Fibroblast of pulmonary artery (primary cell): ENCODE measurements at regions not wholly inside any gene's neighbourhood (a gene's known extent, or its start where the extent isn't known, plus 50 kb on each side); places are given as distances from the start of the nearest gene placed in this dataset.
"Not testable (repeated sequence)": the region's sequence is repeated elsewhere in the genome, so short reads cannot be mapped to it uniquely, and the experiment has no call there.

Experiments
- DNase-seq: peaks from one replicate; pipeline ENCODE4 v3.0.0-alpha.2; 2010; ENCODE audit warnings: low read depth
- H3K4me3 ChIP-seq: replicated peaks from 2 replicates; pipeline ENCODE4 v1.5.1; 2011; ENCODE audit warnings: low read depth, mild to moderate bottlenecking, control low read depth, low read length, moderate library complexity
- CTCF ChIP-seq: IDR thresholded peaks from 2 replicates; pipeline ENCODE4 v1.5.1; 2011; ENCODE audit warnings: mild to moderate bottlenecking, control low read depth, low read length, inconsistent platforms; ENCODE audit errors: missing control alignments

GRCh38 chr4:126495163-126495752 is 1137.5 kb upstream of the INTU start:
- DNase-seq: no peak
- no peak for TF ChIP-seq CTCF
- H3K4me3 ChIP-seq: no peak overlapping the region

- TF ChIP-seq CTCF: no peak
- H3K4me3 ChIP-seq: no peak overlapping the region
- DNase-seq: no peak
Measured at GRCh38 chr4:126512979-126513378, 1119.8 kb upstream of the INTU start.

GRCh38 chr4:126513596-126513995 is 1119.2 kb upstream of the INTU start:
- H3K4me3 ChIP-seq: no peak overlapping the region
- no peak for TF ChIP-seq CTCF
- peak; percentile 8 for DNase-seq

- no peak overlapping the region for H3K4me3 ChIP-seq
- DNase-seq: no peak
- TF ChIP-seq CTCF: no peak
Measured at GRCh38 chr4:126520731-126521130, 1112.0 kb upstream of the INTU start.

GRCh38 chr4:126525400-126525799 is 1107.4 kb upstream of the INTU start:
- not testable (repeated sequence) for DNase-seq, H3K4me3 ChIP-seq

- no peak overlapping the region for H3K4me3 ChIP-seq
- no peak for TF ChIP-seq CTCF
- DNase-seq: no peak
Measured at GRCh38 chr4:126526335-126526734, 1106.4 kb upstream of the INTU start.

- DNase-seq: no peak
- no peak overlapping the region for H3K4me3 ChIP-seq
- no peak for TF ChIP-seq CTCF
Measured at GRCh38 chr4:126529997-126530396, 1102.8 kb upstream of the INTU start.
